ENCODE measurements at regions not wholly inside any gene's neighbourhood (a gene's known extent, or its start where the extent isn't known, plus 50 kb on each side); places are given as distances from the start of the nearest gene placed in this dataset.

GRCh38 chr3:194837457-194838127 is 151.9 kb downstream of the FAM43A start:
- TF ChIP-seq POLR2A (IDR thresholded peaks at IDR 0.05) (no peak), CTCF (IDR thresholded peaks at IDR 0.05) (no peak), POLR2AphosphoS5 (IDR thresholded peaks at IDR 0.05) (no peak)
